ENCODE measurements at regions not wholly inside any gene's neighbourhood (a gene's known extent, or its start where the extent isn't known, plus 50 kb on each side); places are given as distances from the start of the nearest gene placed in this dataset.
"Not testable (repeated sequence)": the region's sequence is repeated elsewhere in the genome, so short reads cannot be mapped to it uniquely, and the experiment has no call there.

GRCh38 chr5:52255308-52255707 lies 532.4 kb upstream of the ITGA1 start:
- DNase-seq, result no peak

GRCh38 chr5:52262844-52263243 lies 524.9 kb upstream of the ITGA1 start:
- no peak for DNase-seq

- no peak for DNase-seq
Measured at GRCh38 chr5:52269401-52269800, 518.3 kb upstream of the ITGA1 start.

- no peak for DNase-seq
Measured at GRCh38 chr5:52269859-52270258, 517.9 kb upstream of the ITGA1 start.

- DNase-seq, result no peak
Measured at GRCh38 chr5:52275639-52276038, 512.1 kb upstream of the ITGA1 start.

GRCh38 chr5:52277101-52277500 lies 510.6 kb upstream of the ITGA1 start:
- DNase-seq, result no peak

GRCh38 chr5:52282647-52283046 lies 505.1 kb upstream of the ITGA1 start:
- no peak for DNase-seq

GRCh38 chr5:52283221-52283620 lies 504.5 kb upstream of the ITGA1 start:
- DNase-seq, result no peak

- no peak for DNase-seq
Measured at GRCh38 chr5:52300703-52301372, 486.9 kb upstream of the ITGA1 start.

- DNase-seq, result not testable (repeated sequence)
Measured at GRCh38 chr5:52304816-52305215, 482.9 kb upstream of the ITGA1 start.

GRCh38 chr5:52328220-52328806 lies 459.4 kb upstream of the ITGA1 start:
- DNase-seq, result no peak

- DNase-seq, result no peak
Measured at GRCh38 chr5:52331725-52332124, 456.0 kb upstream of the ITGA1 start.

GRCh38 chr5:52334367-52334766 lies 453.3 kb upstream of the ITGA1 start:
- no peak for DNase-seq

GRCh38 chr5:52339285-52339684 lies 448.4 kb upstream of the ITGA1 start:
- no peak for DNase-seq

GRCh38 chr5:52342361-52342760 lies 445.4 kb upstream of the ITGA1 start:
- no peak for DNase-seq

GRCh38 chr5:52356311-52356918 lies 431.3 kb upstream of the ITGA1 start:
- no peak for DNase-seq

GRCh38 chr5:52359261-52359660 lies 428.5 kb upstream of the ITGA1 start:
- DNase-seq, result no peak

GRCh38 chr5:52360985-52361384 lies 426.7 kb upstream of the ITGA1 start:
- no peak for DNase-seq

GRCh38 chr5:52374286-52374685 lies 413.4 kb upstream of the ITGA1 start:
- DNase-seq, result no peak

GRCh38 chr5:52375969-52376368 lies 411.7 kb upstream of the ITGA1 start:
- DNase-seq, result no peak

GRCh38 chr5:52376592-52376991 lies 411.1 kb upstream of the ITGA1 start:
- DNase-seq, result no peak

GRCh38 chr5:52378237-52378636 lies 409.5 kb upstream of the ITGA1 start:
- no peak for DNase-seq

GRCh38 chr5:52388349-52388748 lies 399.4 kb upstream of the ITGA1 start:
- no peak for DNase-seq

GRCh38 chr5:52392321-52392720 lies 395.4 kb upstream of the ITGA1 start:
- no peak for DNase-seq

GRCh38 chr5:52409835-52410234 lies 377.9 kb upstream of the ITGA1 start:
- no peak for DNase-seq
